ENCODE measurements at regions not wholly inside any gene's neighbourhood (a gene's known extent, or its start where the extent isn't known, plus 50 kb on each side); places are given as distances from the start of the nearest gene placed in this dataset.

- DNase-seq: no peak
- Mint-ChIP-seq H3K27ac (ENCODE audit: unreplicated experiment) (no peak overlapping the region), H3K27me3 (ENCODE audit: unreplicated experiment) (no peaks in the 10 kb centered on the region), H3K36me3 (ENCODE audit: unreplicated experiment) (no peaks in the 10 kb centered on the region), H3K4me1 (ENCODE audit: low read depth, unreplicated experiment) (no peaks in the 10 kb centered on the region), H3K4me3 (ENCODE audit: unreplicated experiment) (no peak overlapping the region), H3K9me3 (ENCODE audit: unreplicated experiment) (no peaks in the 10 kb centered on the region)
- no peak for TF ChIP-seq CTCF (IDR thresholded peaks at IDR 0.05; ENCODE audit: partially characterized antibody, unreplicated experiment)
Measured at GRCh38 chr14:30078811-30079402, 151.3 kb upstream of the PRKD1 start.

- no peak for DNase-seq
- no peak overlapping the region for H3K27ac Mint-ChIP-seq (ENCODE audit: unreplicated experiment)
- H3K9me3 Mint-ChIP-seq (ENCODE audit: unreplicated experiment): no peaks in the 10 kb centered on the region
- H3K4me1 Mint-ChIP-seq (ENCODE audit: low read depth, unreplicated experiment): no peaks in the 10 kb centered on the region
- TF ChIP-seq CTCF (IDR thresholded peaks at IDR 0.05; ENCODE audit: partially characterized antibody, unreplicated experiment): no peak
- no peak overlapping the region for H3K4me3 Mint-ChIP-seq (ENCODE audit: unreplicated experiment)
- no peaks in the 10 kb centered on the region for H3K36me3 Mint-ChIP-seq (ENCODE audit: unreplicated experiment)
- no peaks in the 10 kb centered on the region for H3K27me3 Mint-ChIP-seq (ENCODE audit: unreplicated experiment)
Measured at GRCh38 chr14:30082486-30082885, 154.8 kb upstream of the PRKD1 start.

- H3K4me1 Mint-ChIP-seq (ENCODE audit: low read depth, unreplicated experiment): no peaks in the 10 kb centered on the region
- H3K9me3 Mint-ChIP-seq (ENCODE audit: unreplicated experiment): no peaks in the 10 kb centered on the region
- DNase-seq: no peak
- no peaks in the 10 kb centered on the region for H3K27me3 Mint-ChIP-seq (ENCODE audit: unreplicated experiment)
- no peak overlapping the region for H3K4me3 Mint-ChIP-seq (ENCODE audit: unreplicated experiment)
- no peaks in the 10 kb centered on the region for H3K36me3 Mint-ChIP-seq (ENCODE audit: unreplicated experiment)
- TF ChIP-seq CTCF (IDR thresholded peaks at IDR 0.05; ENCODE audit: partially characterized antibody, unreplicated experiment): no peak
- no peak overlapping the region for H3K27ac Mint-ChIP-seq (ENCODE audit: unreplicated experiment)
Measured at GRCh38 chr14:30084811-30085210, 157.2 kb upstream of the PRKD1 start.

GRCh38 chr14:30085943-30086342, 158.3 kb upstream of the PRKD1 start:
- Mint-ChIP-seq H3K27me3 (ENCODE audit: unreplicated experiment) (no peaks in the 10 kb centered on the region), H3K4me3 (ENCODE audit: unreplicated experiment) (no peak overlapping the region), H3K36me3 (ENCODE audit: unreplicated experiment) (no peaks in the 10 kb centered on the region), H3K4me1 (ENCODE audit: low read depth, unreplicated experiment) (no peaks in the 10 kb centered on the region), H3K27ac (ENCODE audit: unreplicated experiment) (no peak overlapping the region), H3K9me3 (ENCODE audit: unreplicated experiment) (no peaks in the 10 kb centered on the region)
- no peak for DNase-seq
- TF ChIP-seq CTCF (IDR thresholded peaks at IDR 0.05; ENCODE audit: partially characterized antibody, unreplicated experiment): no peak

GRCh38 chr14:30088620-30089019, 161.0 kb upstream of the PRKD1 start:
- no peak for TF ChIP-seq CTCF (IDR thresholded peaks at IDR 0.05; ENCODE audit: partially characterized antibody, unreplicated experiment)
- Mint-ChIP-seq H3K36me3 (ENCODE audit: unreplicated experiment) (peaks cover 7% of the 10 kb centered on the region), H3K4me3 (ENCODE audit: unreplicated experiment) (no peak overlapping the region), H3K4me1 (ENCODE audit: low read depth, unreplicated experiment) (no peaks in the 10 kb centered on the region), H3K9me3 (ENCODE audit: unreplicated experiment) (no peaks in the 10 kb centered on the region), H3K27ac (ENCODE audit: unreplicated experiment) (no peak overlapping the region), H3K27me3 (ENCODE audit: unreplicated experiment) (no peaks in the 10 kb centered on the region)
- DNase-seq: no peak

Measured in glutamatergic neuron (in vitro differentiated cells).